ENCODE measurements at regions not wholly inside any gene's neighbourhood (a gene's known extent, or its start where the extent isn't known, plus 50 kb on each side); places are given as distances from the start of the nearest gene placed in this dataset.
"Not testable (repeated sequence)": the region's sequence is repeated elsewhere in the genome, so short reads cannot be mapped to it uniquely, and the experiment has no call there.

GRCh38 chr15:92800013-92800412 is 100.1 kb upstream of the CHD2 start:
- Histone ChIP-seq H3K4me1 (ENCODE audit: insufficient read depth, insufficient read length) (peaks cover 5% of the 10 kb centered on the region), H3K9me3 (ENCODE audit: insufficient read depth, low read length) (no peaks in the 10 kb centered on the region), H3K36me3 (ENCODE audit: insufficient read depth, insufficient read length, low read length) (no peaks in the 10 kb centered on the region), H3K4me3 (ENCODE audit: insufficient read length, low read depth) (no peak overlapping the region), H3K27me3 (ENCODE audit: insufficient read depth, insufficient read length) (no peaks in the 10 kb centered on the region), H3K9ac (ENCODE audit: insufficient read length, low read depth) (no peak overlapping the region)
- no peak for DNase-seq (ENCODE audit: low read depth, low spot score)
- TF ChIP-seq YY1 (IDR thresholded peaks at IDR 0.05; ENCODE audit: insufficient read depth, insufficient read length) (no peak), SUZ12 (IDR thresholded peaks at IDR 0.05; ENCODE audit: extremely low read depth, insufficient read depth, insufficient read length) (no peak), ZNF274 (IDR thresholded peaks at IDR 0.05; ENCODE audit: low read depth, low read length) (no peak)

GRCh38 chr15:92800416-92801055 is 99.6 kb upstream of the CHD2 start:
- not testable (repeated sequence) for H3K9me3 ChIP-seq (ENCODE audit: insufficient read depth, low read length); H3K4me1 ChIP-seq (ENCODE audit: insufficient read depth, insufficient read length); DNase-seq (ENCODE audit: low read depth, low spot score); H3K27me3 ChIP-seq (ENCODE audit: insufficient read depth, insufficient read length); H3K36me3 ChIP-seq (ENCODE audit: insufficient read depth, insufficient read length, low read length); H3K9ac ChIP-seq (ENCODE audit: insufficient read length, low read depth); H3K4me3 ChIP-seq (ENCODE audit: insufficient read length, low read depth)

- H3K4me1 ChIP-seq (ENCODE audit: insufficient read depth, insufficient read length); H3K4me3 ChIP-seq (ENCODE audit: insufficient read length, low read depth); H3K36me3 ChIP-seq (ENCODE audit: insufficient read depth, insufficient read length, low read length); H3K9me3 ChIP-seq (ENCODE audit: insufficient read depth, low read length); DNase-seq (ENCODE audit: low read depth, low spot score); H3K27me3 ChIP-seq (ENCODE audit: insufficient read depth, insufficient read length): not testable (repeated sequence)
- H3K9ac ChIP-seq (ENCODE audit: insufficient read length, low read depth): peak overlapping the region; percentile 7
These were observed 98.9 kb upstream of the CHD2 start for GRCh38 chr15:92801056-92801773.

- Histone ChIP-seq H3K4me1 (ENCODE audit: insufficient read depth, insufficient read length) (peaks cover 5% of the 10 kb centered on the region), H3K9me3 (ENCODE audit: insufficient read depth, low read length) (no peaks in the 10 kb centered on the region), H3K4me3 (ENCODE audit: insufficient read length, low read depth) (no peak overlapping the region), H3K36me3 (ENCODE audit: insufficient read depth, insufficient read length, low read length) (no peaks in the 10 kb centered on the region), H3K9ac (ENCODE audit: insufficient read length, low read depth) (no peak overlapping the region), H3K27me3 (ENCODE audit: insufficient read depth, insufficient read length) (no peaks in the 10 kb centered on the region)
- TF ChIP-seq SUZ12 (IDR thresholded peaks at IDR 0.05; ENCODE audit: extremely low read depth, insufficient read depth, insufficient read length): no peak
- TF ChIP-seq YY1 (IDR thresholded peaks at IDR 0.05; ENCODE audit: insufficient read depth, insufficient read length): no peak
- TF ChIP-seq ZNF274 (IDR thresholded peaks at IDR 0.05; ENCODE audit: low read depth, low read length): no peak
- DNase-seq (ENCODE audit: low read depth, low spot score): no peak
These were observed 98.2 kb upstream of the CHD2 start for GRCh38 chr15:92801774-92802464.

- DNase-seq (ENCODE audit: low read depth, low spot score): no peak
- Histone ChIP-seq H3K9me3 (ENCODE audit: insufficient read depth, low read length) (no peaks in the 10 kb centered on the region), H3K9ac (ENCODE audit: insufficient read length, low read depth) (no peak overlapping the region), H3K27me3 (ENCODE audit: insufficient read depth, insufficient read length) (no peaks in the 10 kb centered on the region), H3K4me1 (ENCODE audit: insufficient read depth, insufficient read length) (peaks cover 5% of the 10 kb centered on the region), H3K4me3 (ENCODE audit: insufficient read length, low read depth) (no peak overlapping the region), H3K36me3 (ENCODE audit: insufficient read depth, insufficient read length, low read length) (no peaks in the 10 kb centered on the region)
- TF ChIP-seq YY1 (IDR thresholded peaks at IDR 0.05; ENCODE audit: insufficient read depth, insufficient read length): no peak
- no peak for TF ChIP-seq ZNF274 (IDR thresholded peaks at IDR 0.05; ENCODE audit: low read depth, low read length)
- TF ChIP-seq SUZ12 (IDR thresholded peaks at IDR 0.05; ENCODE audit: extremely low read depth, insufficient read depth, insufficient read length): no peak
These were observed 96.6 kb upstream of the CHD2 start for GRCh38 chr15:92803536-92803851.

- no peak for TF ChIP-seq ZNF274 (IDR thresholded peaks at IDR 0.05; ENCODE audit: low read depth, low read length)
- TF ChIP-seq YY1 (IDR thresholded peaks at IDR 0.05; ENCODE audit: insufficient read depth, insufficient read length): no peak
- TF ChIP-seq SUZ12 (IDR thresholded peaks at IDR 0.05; ENCODE audit: extremely low read depth, insufficient read depth, insufficient read length): no peak
- DNase-seq (ENCODE audit: low read depth, low spot score): no peak
- Histone ChIP-seq H3K9me3 (ENCODE audit: insufficient read depth, low read length) (no peaks in the 10 kb centered on the region), H3K9ac (ENCODE audit: insufficient read length, low read depth) (no peak overlapping the region), H3K36me3 (ENCODE audit: insufficient read depth, insufficient read length, low read length) (no peaks in the 10 kb centered on the region), H3K4me1 (ENCODE audit: insufficient read depth, insufficient read length) (peaks cover 5% of the 10 kb centered on the region), H3K4me3 (ENCODE audit: insufficient read length, low read depth) (no peak overlapping the region), H3K27me3 (ENCODE audit: insufficient read depth, insufficient read length) (no peaks in the 10 kb centered on the region)
These were observed 96.1 kb upstream of the CHD2 start for GRCh38 chr15:92803852-92804609.

- not testable (repeated sequence) for DNase-seq (ENCODE audit: low read depth, low spot score); H3K9ac ChIP-seq (ENCODE audit: insufficient read length, low read depth); H3K36me3 ChIP-seq (ENCODE audit: insufficient read depth, insufficient read length, low read length); H3K4me1 ChIP-seq (ENCODE audit: insufficient read depth, insufficient read length); H3K9me3 ChIP-seq (ENCODE audit: insufficient read depth, low read length); H3K27me3 ChIP-seq (ENCODE audit: insufficient read depth, insufficient read length); H3K4me3 ChIP-seq (ENCODE audit: insufficient read length, low read depth)
These were observed 95.6 kb upstream of the CHD2 start for GRCh38 chr15:92804610-92804936.
